ENCODE measurements at regions not wholly inside any gene's neighbourhood (a gene's known extent, or its start where the extent isn't known, plus 50 kb on each side); places are given as distances from the start of the nearest gene placed in this dataset.

DNA sequence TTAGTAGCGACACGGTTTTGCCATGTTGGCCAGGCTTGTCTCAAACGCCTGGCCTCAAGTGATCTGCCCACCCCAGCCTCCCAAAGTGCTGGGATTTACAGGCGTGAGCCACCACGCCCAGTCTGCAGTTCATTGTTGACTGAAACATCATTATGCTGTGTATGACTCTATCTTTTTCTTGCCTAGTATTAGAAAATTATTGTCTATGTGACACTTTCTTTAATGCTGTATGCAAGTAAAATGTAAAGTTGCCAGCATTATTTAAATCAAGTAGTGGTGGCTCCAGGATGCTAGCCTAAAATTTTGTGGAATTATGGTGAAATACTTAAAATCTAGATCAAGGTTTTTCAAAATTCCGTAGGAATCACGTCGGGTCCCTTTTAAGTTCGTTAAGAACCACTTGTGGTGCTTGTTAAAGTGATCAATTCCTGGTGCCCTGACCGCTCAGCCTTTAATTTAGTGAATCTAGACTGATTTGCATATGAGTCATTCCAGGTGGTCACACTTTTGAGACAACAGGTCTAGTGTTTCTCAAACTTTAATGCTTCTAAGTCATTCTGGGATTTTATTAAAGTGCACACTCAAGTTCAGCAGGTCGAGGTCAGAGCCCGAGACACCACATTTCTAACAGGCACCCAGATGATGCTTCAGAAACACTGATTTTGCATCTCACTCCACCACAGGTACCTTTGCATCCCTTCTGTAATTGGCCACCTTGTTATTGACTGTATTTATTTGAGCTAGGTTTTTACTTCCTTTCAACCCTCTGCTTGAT, 132.6 kb upstream of the MTHFD1L start:
- no peaks in the 10 kb centered on the region for H3K9me3 Mint-ChIP-seq
- H3K27ac Mint-ChIP-seq, result no peak overlapping the region
- H3K4me1 Mint-ChIP-seq (ENCODE audit: low read depth), result no peaks in the 10 kb centered on the region
- DNase-seq, result no peak
- no peak overlapping the region for H3K4me3 Mint-ChIP-seq
- H3K27me3 Mint-ChIP-seq, result no peaks in the 10 kb centered on the region
- H3K36me3 Mint-ChIP-seq (ENCODE audit: low read depth), result no peaks in the 10 kb centered on the region

DNA sequence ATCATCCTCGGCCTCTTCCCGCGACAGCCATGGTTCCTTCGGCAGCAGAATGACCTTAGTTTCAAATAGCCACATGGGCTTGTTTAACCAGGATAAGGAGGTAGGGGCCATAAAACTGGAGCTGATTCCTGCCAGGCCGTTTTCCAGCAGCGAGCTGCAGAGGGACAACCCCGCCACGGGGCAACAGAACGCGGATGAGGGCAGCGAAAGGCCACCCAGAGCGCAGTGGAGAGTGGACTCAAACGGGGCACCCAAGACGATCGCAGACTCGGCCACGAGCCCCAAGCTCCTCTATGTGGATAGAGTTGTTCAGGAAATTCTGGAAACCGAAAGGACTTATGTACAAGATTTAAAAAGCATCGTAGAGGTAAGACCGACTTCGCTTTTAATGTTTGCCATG, 131.8 kb upstream of the MTHFD1L start:
- Mint-ChIP-seq H3K4me3 (no peak overlapping the region), H3K4me1 (ENCODE audit: low read depth) (no peaks in the 10 kb centered on the region), H3K36me3 (ENCODE audit: low read depth) (no peaks in the 10 kb centered on the region), H3K27ac (no peak overlapping the region), H3K9me3 (no peaks in the 10 kb centered on the region), H3K27me3 (no peaks in the 10 kb centered on the region)
- no peak for DNase-seq

DNA sequence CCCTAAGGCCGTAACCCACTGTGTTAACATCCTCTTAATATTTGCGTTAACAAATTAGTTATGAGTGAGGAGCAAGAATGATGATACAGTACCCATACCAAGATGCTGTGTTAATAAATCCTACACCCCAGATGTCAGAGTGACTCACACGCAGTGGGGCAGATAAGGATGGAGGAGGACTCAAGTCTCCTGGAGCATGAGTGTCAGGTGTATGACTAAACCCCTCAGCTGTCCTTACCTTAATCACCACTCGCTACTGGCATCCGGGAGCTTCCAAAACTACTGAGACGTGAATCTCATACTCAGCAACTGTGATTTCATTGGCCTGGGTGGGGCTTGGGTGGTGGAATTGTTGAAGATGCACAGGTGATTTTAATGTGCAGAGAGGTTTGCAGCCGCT, 131.3 kb upstream of the MTHFD1L start:
- Mint-ChIP-seq H3K27me3 (no peaks in the 10 kb centered on the region), H3K4me1 (ENCODE audit: low read depth) (no peaks in the 10 kb centered on the region), H3K27ac (no peak overlapping the region), H3K9me3 (no peaks in the 10 kb centered on the region), H3K4me3 (no peak overlapping the region), H3K36me3 (ENCODE audit: low read depth) (no peaks in the 10 kb centered on the region)
- DNase-seq, result no peak

DNA sequence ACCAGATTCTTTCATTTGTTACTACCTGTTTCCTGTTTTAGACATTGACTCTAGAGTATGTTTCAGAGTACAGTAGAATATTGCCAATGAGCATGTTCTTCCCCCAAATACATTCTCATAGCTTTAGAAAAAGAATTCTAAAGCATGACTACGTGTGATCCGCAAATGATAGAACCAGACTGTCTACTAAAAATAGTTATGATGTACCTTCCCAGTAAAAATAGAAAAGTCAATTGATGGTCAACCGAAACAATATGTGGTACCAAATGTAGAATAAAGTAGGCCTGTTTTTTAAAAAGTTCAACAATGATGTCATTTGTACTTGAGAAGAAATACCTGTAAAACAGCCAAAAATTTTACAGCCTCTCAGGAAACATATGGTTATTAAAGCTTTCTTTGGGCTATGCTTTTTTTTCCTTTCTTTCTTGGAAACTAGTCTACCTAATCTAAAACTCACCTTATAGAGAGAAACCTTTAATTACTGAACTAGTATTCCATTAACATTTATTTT, 130.1 kb upstream of the MTHFD1L start:
- Mint-ChIP-seq H3K27ac (no peak overlapping the region), H3K9me3 (no peaks in the 10 kb centered on the region), H3K4me3 (no peak overlapping the region), H3K4me1 (ENCODE audit: low read depth) (no peaks in the 10 kb centered on the region), H3K27me3 (no peaks in the 10 kb centered on the region), H3K36me3 (ENCODE audit: low read depth) (no peaks in the 10 kb centered on the region)
- no peak for DNase-seq

DNA sequence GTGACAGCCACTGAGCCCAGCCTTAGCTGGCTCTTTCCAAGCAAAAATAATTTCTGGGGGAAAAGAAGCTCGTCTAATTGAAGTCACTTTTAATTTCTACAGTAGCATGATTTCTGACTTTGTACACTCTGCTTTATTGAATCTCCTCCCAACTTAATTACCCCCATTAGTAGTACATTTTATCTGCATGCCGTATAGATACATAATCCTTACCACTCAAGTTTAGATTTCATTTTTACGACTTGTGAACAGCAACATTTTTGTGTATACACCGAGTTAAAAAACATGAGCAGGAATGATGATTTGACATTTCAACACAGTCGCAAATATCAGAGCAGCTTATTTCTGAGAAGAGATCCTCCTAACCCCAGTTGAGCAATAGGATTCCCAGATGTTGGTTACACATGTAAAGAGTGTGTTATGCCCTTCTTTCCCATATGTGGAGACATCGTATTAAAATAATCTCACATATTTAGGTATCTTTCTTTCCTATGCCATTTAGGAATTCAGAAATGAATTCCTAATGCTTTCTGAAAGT, 127.3 kb upstream of the MTHFD1L start:
- no peak overlapping the region for H3K27ac Mint-ChIP-seq
- H3K27me3 Mint-ChIP-seq, result peaks cover 3% of the 10 kb centered on the region
- H3K4me3 Mint-ChIP-seq, result no peak overlapping the region
- DNase-seq, result no peak
- H3K36me3 Mint-ChIP-seq (ENCODE audit: low read depth), result no peaks in the 10 kb centered on the region
- no peaks in the 10 kb centered on the region for H3K4me1 Mint-ChIP-seq (ENCODE audit: low read depth)
- no peaks in the 10 kb centered on the region for H3K9me3 Mint-ChIP-seq

DNA sequence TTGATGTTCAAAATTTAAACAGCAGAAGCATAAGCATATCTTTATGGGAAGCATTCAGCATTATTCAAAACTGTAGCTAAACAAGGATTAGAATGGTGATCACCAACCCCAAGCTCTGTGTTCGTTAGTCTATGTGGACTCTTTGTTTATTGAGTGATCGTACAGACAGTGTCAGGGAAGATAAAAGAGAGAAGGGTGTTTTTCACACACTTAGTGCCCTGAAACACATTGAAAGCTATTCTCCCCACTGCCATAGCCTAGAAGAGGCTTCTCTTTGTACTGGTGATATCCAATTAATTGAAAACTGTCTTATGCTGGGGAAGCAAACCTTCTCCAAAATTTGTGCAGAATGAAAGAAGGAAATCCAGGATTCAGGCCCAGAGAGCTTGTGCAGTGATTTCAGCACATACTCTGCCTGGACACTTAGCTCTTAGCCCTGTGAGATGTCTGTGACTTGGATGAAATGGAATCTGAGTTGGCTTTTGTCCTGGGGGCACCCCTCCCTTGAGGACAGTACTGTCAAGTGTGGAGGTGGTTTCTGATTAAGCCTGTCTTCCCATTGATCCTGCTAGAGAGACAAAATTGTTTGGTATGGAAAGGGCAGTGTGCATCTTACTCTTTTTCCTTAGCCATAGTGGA, 125.7 kb upstream of the MTHFD1L start:
- Mint-ChIP-seq H3K4me3 (no peak overlapping the region), H3K27ac (no peak overlapping the region), H3K36me3 (ENCODE audit: low read depth) (no peaks in the 10 kb centered on the region)

DNA sequence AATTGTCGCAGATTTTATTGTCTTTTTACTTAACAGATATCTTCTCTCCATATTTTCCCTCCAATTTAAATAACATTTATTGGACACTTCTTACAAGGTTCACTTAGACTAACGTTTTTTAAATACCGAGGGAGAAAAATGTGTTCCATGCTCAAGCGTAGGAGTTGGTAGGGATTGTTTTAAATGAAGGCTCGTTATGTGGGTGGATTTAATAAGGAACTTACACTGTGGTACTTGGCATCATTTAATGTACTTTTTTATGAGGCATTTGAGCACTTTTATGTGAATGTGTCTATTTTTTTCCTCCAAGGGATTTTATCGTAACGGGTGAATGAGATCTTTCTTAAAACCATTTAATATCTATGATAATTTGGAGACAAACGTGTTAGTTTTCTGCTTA, 125.0 kb upstream of the MTHFD1L start:
- H3K27me3 Mint-ChIP-seq, result peaks cover 3% of the 10 kb centered on the region
- H3K9me3 Mint-ChIP-seq, result no peaks in the 10 kb centered on the region
- H3K4me3 Mint-ChIP-seq, result no peak overlapping the region
- H3K4me1 Mint-ChIP-seq (ENCODE audit: low read depth), result no peaks in the 10 kb centered on the region
- no peaks in the 10 kb centered on the region for H3K36me3 Mint-ChIP-seq (ENCODE audit: low read depth)
- no peak for DNase-seq
- no peak overlapping the region for H3K27ac Mint-ChIP-seq

More for the DNA sequence above, 125.7 kb upstream of the MTHFD1L start:
- H3K27me3 Mint-ChIP-seq, result peaks cover 3% of the 10 kb centered on the region
- no peaks in the 10 kb centered on the region for H3K9me3 Mint-ChIP-seq
- DNase-seq, result no peak
- H3K4me1 Mint-ChIP-seq (ENCODE audit: low read depth), result no peaks in the 10 kb centered on the region

DNA sequence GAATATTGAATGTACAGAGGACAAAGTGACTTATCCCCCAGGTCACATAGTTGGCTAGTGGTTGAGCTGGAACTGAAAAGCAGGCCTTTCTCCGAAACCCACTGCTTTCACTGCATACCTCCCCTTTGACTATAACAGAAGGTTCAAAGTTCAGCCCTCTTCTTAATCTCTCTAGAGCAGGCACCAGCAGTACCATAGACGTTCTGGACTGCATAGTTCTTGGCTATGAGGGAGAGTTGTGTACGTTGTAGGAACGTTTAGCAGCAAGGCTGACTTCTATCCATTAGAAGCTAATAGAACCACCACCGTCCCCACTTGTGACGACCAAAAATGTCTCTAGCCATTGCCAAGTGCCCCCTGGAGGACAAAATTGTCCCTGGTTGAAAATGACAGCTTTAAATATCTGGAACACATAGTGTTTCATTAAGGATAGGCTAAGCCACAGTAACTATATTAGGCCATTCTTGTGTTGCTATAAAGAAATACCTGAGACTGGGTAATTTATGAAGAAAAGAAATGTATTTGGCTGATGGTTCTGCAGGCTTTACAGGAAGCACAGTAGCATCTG, 123.8 kb upstream of the MTHFD1L start:
- DNase-seq, result no peak
- H3K27ac Mint-ChIP-seq, result no peak overlapping the region
- H3K36me3 Mint-ChIP-seq (ENCODE audit: low read depth), result no peaks in the 10 kb centered on the region
- H3K4me1 Mint-ChIP-seq (ENCODE audit: low read depth), result no peaks in the 10 kb centered on the region
- no peak overlapping the region for H3K4me3 Mint-ChIP-seq
- H3K27me3 Mint-ChIP-seq, result peaks cover 3% of the 10 kb centered on the region
- H3K9me3 Mint-ChIP-seq, result no peaks in the 10 kb centered on the region

DNA sequence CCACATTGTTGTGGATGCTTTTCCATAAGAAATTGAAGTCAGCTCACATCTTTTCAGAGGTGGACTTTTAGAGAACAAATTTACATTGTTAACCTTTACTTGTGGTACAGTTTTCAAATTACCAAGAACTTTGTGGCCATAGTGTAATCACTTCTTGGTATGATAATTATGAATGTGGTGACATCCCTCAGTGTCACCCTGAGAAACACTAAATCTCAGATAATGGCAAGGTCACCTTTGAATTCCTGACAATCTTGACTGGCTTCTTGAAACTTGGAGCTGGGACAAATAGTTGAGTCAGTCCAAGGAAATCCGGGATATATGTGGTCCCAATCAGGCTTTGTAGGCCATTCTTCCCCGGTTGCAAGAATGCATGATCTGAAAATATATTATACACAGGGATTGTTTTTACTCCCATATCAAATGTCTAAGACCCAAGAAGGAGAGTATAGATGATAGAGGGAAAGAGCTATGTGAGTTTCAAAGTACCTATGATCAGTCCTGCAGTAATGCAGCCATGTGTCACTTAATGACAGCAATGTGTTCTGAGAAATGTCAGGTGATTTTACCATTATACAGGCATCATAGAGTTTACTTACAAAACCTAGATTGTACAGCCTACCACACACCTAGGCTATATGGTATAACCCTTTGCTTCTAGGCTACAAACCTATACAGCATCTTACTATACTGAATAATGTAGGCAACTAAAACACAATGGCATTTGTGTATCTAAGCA, 120.8 kb upstream of the MTHFD1L start:
- Mint-ChIP-seq H3K36me3 (ENCODE audit: low read depth) (no peaks in the 10 kb centered on the region), H3K27ac (no peak overlapping the region), H3K4me1 (ENCODE audit: low read depth) (no peaks in the 10 kb centered on the region), H3K4me3 (no peak overlapping the region), H3K9me3 (no peaks in the 10 kb centered on the region), H3K27me3 (peaks cover 3% of the 10 kb centered on the region)
- DNase-seq, result no peak

DNA sequence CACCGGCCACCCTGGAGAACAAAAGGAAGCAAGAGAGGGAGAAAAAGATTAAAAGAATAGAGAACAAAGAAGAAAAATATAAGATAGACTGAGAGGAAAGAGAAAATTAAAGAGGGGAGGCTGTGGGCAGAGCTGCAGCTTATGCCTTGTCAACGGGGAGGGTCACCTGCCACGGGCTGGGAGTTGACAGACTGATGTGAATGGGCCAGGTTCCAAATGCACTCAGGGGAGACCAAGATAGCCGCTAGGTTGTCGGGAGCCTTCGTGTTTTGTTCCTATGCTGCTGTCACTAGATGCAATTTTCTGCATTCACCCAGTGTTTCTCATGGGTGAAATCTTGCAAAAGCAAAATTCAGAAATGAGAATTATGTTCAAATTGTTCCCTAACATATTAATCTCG, 119.6 kb upstream of the MTHFD1L start:
- H3K27ac Mint-ChIP-seq, result no peak overlapping the region
- no peaks in the 10 kb centered on the region for H3K36me3 Mint-ChIP-seq (ENCODE audit: low read depth)
- no peaks in the 10 kb centered on the region for H3K9me3 Mint-ChIP-seq
- no peak for DNase-seq
- H3K4me3 Mint-ChIP-seq, result no peak overlapping the region
- H3K4me1 Mint-ChIP-seq (ENCODE audit: low read depth), result no peaks in the 10 kb centered on the region
- peaks cover 3% of the 10 kb centered on the region for H3K27me3 Mint-ChIP-seq

DNA sequence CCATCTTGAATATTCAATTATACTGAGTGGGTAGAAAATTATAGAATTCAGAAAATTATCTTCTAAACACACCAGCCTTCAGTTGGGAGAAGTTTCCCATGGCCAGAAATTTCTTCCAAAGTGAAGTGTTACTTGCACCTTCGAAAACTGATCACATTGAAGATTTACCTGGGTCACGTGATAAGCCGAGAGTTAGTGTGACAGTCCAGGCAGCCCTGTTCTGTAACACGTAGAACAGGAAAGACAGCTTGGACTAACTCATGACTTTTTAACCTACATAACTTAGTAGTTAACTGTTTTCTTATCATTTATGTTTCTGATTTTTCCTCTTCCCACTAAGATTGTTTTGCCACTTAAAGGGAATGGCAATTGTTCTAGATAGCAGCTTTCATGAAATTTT, 118.3 kb upstream of the MTHFD1L start:
- no peak overlapping the region for H3K27ac Mint-ChIP-seq
- no peaks in the 10 kb centered on the region for H3K36me3 Mint-ChIP-seq (ENCODE audit: low read depth)
- no peaks in the 10 kb centered on the region for H3K4me1 Mint-ChIP-seq (ENCODE audit: low read depth)
- no peaks in the 10 kb centered on the region for H3K27me3 Mint-ChIP-seq
- no peak for DNase-seq
- no peaks in the 10 kb centered on the region for H3K9me3 Mint-ChIP-seq
- H3K4me3 Mint-ChIP-seq, result no peak overlapping the region

DNA sequence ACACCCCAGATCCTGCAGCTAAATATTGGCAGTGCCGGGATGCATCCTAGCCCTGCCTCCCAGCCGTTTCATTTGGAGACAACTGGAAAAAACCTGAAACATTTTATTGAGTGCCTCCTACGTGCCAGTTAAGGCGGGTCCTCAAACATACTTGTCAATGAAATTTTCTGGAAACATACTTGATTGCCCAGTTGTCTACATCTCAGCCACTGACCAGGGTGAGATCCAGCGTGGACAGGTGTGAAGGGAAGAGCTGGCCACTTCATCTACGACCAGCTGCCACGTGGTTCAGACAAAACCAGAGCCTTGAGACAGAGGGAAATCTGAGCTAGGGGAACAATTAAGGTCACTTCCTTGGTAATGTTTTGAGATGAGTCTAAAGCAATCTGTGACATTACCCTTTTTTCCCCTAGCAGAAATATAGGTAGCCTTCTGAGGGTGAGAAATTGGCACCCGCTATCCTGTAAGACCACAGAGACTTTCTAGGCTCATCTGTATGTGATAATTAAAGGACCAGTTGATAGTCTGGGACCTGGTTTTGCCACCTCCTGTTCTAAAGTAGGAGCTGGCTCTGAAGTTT, 116.3 kb upstream of the MTHFD1L start:
- H3K36me3 Mint-ChIP-seq (ENCODE audit: low read depth), result no peaks in the 10 kb centered on the region
- no peak overlapping the region for H3K4me3 Mint-ChIP-seq
- no peak overlapping the region for H3K27ac Mint-ChIP-seq
- no peak for DNase-seq
- no peaks in the 10 kb centered on the region for H3K27me3 Mint-ChIP-seq
- no peaks in the 10 kb centered on the region for H3K9me3 Mint-ChIP-seq
- no peaks in the 10 kb centered on the region for H3K4me1 Mint-ChIP-seq (ENCODE audit: low read depth)

DNA sequence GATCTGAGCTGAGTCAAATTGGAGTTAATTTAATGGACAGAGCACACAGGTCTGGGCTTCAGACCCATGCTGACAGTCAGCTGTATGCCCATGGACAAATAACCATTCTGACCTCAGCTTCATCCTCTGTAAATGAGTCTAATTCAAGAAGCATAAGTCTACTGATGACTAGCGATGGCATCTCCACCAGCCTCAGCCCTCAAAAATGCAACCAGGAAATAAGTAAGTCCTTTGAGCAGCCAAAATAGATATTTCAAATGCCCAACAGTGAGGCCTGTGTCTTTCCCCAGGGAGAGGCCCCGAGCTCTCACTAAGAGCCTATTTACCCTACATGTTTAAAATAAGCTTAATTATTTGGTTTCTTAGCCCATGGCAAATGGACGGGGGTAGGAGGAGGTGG, 114.2 kb upstream of the MTHFD1L start:
- Mint-ChIP-seq H3K36me3 (ENCODE audit: low read depth) (no peaks in the 10 kb centered on the region), H3K4me1 (ENCODE audit: low read depth) (no peaks in the 10 kb centered on the region), H3K27me3 (no peaks in the 10 kb centered on the region), H3K4me3 (no peak overlapping the region), H3K27ac (no peak overlapping the region), H3K9me3 (no peaks in the 10 kb centered on the region)
- DNase-seq, result no peak

DNA sequence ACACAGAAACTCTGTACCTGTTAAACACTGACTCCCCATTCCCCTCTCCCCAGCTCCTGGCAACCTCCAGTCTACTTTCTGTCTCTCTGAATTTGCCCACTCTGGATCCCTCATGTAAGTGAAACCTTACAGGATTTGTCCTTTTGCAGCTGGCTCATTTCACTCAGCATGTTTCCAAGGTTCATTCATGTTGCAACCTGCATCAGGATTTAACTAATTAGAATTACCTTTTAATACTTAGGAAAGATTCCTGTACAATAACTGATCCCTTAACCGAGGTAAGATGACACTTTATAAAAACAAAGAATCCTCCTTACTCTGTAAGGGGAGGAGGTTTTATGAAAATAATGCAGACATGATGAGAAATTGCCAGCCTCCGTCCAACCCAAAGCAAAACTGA, 113.1 kb upstream of the MTHFD1L start:
- Mint-ChIP-seq H3K4me3 (no peak overlapping the region), H3K36me3 (ENCODE audit: low read depth) (no peaks in the 10 kb centered on the region), H3K4me1 (ENCODE audit: low read depth) (no peaks in the 10 kb centered on the region), H3K9me3 (no peaks in the 10 kb centered on the region), H3K27ac (no peak overlapping the region), H3K27me3 (no peaks in the 10 kb centered on the region)
- DNase-seq, result no peak

Measured in activated T-cell treated with anti-CD3 and anti-CD28 coated beads, Interleukin-2, amount 50 U/mL, for 24 hours (primary cell).